Neuron (in vitro differentiated cells): ENCODE measurements at regions not wholly inside any gene's neighbourhood (a gene's known extent, or its start where the extent isn't known, plus 50 kb on each side); places are given as distances from the start of the nearest gene placed in this dataset.

ENCODE experiments used
- H2AFZ ChIP-seq: one replicate; pipeline ENCODE4 v1.6.1; 2013; ENCODE audit warnings: low read depth, mild to moderate bottlenecking, inconsistent platforms, low read length, moderate library complexity
- H3K27me3 ChIP-seq: one replicate; pipeline ENCODE4 v1.6.1; 2013; ENCODE audit warnings: low read length; ENCODE audit not compliant: insufficient read depth
- H3K36me3 ChIP-seq: one replicate; pipeline ENCODE4 v1.6.1; 2013; ENCODE audit warnings: low read length; ENCODE audit not compliant: insufficient read depth
- H3K4me1 ChIP-seq: one replicate; pipeline ENCODE4 v1.6.1; 2013; ENCODE audit warnings: low read length; ENCODE audit not compliant: insufficient read depth
- H3K4me3 ChIP-seq: 2 replicates; pipeline ENCODE4 v1.5.1; 2013; ENCODE audit warnings: mild to moderate bottlenecking, low read length, moderate library complexity
- H3K9me3 ChIP-seq: one replicate; pipeline ENCODE4 v1.6.1; 2013; ENCODE audit warnings: low read length

DNA sequence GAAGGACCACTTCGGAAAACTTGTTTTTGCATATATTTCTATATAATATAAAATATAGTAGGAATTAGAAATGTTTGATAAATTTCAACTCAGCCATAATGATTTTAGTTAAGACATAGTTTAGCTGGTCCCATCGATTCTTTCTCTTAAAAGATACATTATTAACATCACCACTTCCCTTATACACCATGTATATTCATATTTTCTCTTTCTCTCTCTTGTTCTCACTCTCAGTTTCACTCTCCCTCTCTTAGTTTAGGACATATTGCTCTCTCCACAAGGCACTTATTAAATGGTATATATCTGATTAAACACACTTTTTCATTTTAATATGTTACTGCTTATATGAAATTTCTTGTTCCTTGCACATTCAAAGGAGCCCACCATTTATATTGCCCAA is 90.1 kb upstream of the RASEF start:
- no peaks in the 10 kb centered on the region for H3K27me3 ChIP-seq
- H3K4me1 ChIP-seq, result no peaks in the 10 kb centered on the region
- H3K9me3 ChIP-seq, result no peaks in the 10 kb centered on the region
- H3K4me3 ChIP-seq, result no peak overlapping the region
- no peaks in the 10 kb centered on the region for H3K36me3 ChIP-seq
- H2AFZ ChIP-seq, result no peak overlapping the region

DNA sequence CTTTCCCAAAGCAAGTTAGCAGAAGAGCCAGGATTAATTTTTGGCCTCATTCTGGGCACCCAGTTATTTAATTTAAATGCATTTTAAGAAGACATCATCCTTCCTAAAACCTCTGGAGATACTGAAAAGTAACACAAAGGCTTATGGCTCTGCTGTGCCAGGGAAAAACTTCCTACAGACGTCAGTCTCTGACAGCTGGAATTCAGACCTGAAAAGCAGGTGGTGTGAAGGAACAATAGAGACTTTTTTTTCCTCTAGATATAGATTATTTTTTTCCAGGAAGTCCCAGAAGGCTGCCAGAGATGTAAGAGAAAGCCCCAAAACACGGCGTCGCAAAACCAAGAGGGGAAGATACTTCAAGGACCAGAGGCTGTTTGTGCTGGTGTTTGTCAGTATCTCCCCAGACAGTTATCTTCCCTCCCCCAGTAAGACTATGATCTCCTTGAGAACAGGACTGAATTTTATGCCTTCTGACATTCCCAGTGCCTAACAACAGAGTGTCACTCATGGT is 88.7 kb upstream of the RASEF start:
- Histone ChIP-seq H2AFZ (no peak overlapping the region), H3K27me3 (no peaks in the 10 kb centered on the region), H3K4me3 (no peak overlapping the region), H3K4me1 (no peaks in the 10 kb centered on the region), H3K36me3 (no peaks in the 10 kb centered on the region), H3K9me3 (peaks cover 3% of the 10 kb centered on the region)

DNA sequence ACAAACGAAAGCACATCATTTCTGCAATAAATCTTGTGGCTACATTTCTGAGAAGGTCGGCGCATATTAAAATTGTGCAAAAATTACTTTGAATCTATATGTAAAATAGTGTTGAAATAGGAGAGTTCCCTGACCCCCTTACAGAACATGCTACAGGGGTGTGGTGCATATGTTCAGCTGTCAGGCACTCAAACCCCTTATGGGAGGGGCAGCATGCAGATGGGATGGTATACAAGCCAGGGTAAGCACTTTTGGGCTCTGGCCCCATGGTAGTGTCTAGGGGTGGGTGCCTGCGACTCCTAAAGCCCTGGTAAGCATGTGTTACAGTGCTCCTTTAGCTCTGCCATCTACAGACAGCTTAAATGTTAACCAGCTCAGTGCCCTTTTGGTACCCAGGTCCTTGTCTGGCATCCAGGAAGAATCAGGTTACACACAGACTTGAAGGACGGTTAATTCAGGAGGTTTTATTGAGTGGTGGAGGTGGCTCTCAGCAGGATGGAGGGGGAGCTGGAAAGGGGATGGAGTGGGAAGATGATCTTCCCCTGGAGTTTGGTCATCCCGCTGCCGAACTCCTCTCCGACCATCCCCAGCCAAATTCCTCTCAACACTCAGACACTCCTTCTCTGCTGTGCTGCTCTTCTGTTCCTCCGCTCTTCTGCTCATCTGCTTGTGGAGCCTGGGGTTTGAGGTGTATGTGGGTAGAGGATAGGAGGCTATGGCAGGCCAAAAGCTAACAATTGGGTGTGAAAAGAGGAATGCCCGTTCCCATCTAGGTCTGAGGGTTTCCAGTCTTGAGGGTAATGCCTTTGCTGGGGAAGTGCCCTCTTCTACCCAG is 84.6 kb upstream of the RASEF start:
- Histone ChIP-seq H3K4me1 (no peaks in the 10 kb centered on the region), H2AFZ (no peak overlapping the region), H3K36me3 (no peaks in the 10 kb centered on the region), H3K27me3 (no peaks in the 10 kb centered on the region), H3K9me3 (peaks cover 3% of the 10 kb centered on the region), H3K4me3 (no peak overlapping the region)

DNA sequence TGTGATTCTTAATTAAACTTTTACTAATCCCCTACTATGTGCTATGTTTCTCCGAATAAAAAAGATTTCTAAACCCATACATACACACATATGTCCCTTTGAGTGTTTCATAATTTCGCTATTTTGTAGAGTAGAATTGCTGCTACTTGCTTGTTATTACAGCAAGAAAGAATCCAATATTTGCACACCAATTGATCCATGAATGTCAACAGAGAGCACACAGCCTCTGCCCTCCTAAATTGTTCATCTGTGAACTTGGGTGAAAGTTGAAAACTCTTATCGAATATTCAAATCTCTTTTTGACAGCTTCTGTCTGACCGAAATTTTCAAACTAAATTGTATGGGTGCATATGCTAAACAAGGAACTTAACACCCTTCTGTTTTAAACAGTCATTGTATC is 83.4 kb upstream of the RASEF start:
- H3K9me3 ChIP-seq, result peaks cover 3% of the 10 kb centered on the region
- H3K27me3 ChIP-seq, result no peaks in the 10 kb centered on the region
- H2AFZ ChIP-seq, result no peak overlapping the region
- no peaks in the 10 kb centered on the region for H3K4me1 ChIP-seq
- no peak overlapping the region for H3K4me3 ChIP-seq
- no peaks in the 10 kb centered on the region for H3K36me3 ChIP-seq

DNA sequence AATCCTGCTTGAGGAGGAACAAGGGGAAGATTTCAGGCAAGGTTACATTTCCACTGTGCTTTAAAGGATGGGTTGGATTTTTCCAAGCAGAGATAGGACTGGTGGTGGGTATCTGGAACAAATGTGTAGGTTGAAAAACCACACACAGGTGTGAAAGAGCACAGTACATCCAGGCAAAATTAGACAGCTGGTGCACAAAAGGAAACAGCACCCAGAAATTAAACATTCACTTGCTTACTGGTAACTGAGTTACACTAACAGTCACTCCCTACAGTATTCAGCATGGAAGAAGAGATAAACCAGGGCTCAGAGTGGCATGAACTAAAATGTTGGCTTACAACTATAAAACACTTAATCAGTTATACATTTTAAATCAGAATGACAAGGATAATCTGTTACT is 81.5 kb upstream of the RASEF start:
- no peaks in the 10 kb centered on the region for H3K4me1 ChIP-seq
- H3K4me3 ChIP-seq, result no peak overlapping the region
- no peaks in the 10 kb centered on the region for H3K36me3 ChIP-seq
- peaks cover 3% of the 10 kb centered on the region for H3K9me3 ChIP-seq
- H3K27me3 ChIP-seq, result no peaks in the 10 kb centered on the region
- H2AFZ ChIP-seq, result no peak overlapping the region

DNA sequence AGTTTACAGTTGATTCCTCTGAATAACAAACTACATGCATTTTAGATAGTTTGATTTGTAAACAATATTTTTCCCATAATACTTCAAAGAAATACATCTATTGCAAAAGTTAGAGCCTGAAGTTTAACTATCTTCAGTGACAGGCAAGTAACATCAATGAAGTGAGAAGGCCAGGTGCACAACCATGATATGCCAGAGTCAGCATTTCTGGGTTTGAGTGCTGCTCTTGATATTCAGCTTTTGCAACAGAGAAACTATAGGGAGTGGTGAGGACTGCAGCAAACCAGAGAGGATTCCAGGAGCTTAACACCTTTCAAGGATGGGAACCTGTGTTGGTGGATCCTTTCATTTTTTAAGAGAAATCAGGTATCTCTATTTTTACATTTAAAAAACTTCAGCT is 79.4 kb upstream of the RASEF start:
- Histone ChIP-seq H3K4me3 (no peak overlapping the region), H3K9me3 (no peaks in the 10 kb centered on the region), H2AFZ (no peak overlapping the region), H3K36me3 (no peaks in the 10 kb centered on the region), H3K4me1 (no peaks in the 10 kb centered on the region), H3K27me3 (no peaks in the 10 kb centered on the region)

DNA sequence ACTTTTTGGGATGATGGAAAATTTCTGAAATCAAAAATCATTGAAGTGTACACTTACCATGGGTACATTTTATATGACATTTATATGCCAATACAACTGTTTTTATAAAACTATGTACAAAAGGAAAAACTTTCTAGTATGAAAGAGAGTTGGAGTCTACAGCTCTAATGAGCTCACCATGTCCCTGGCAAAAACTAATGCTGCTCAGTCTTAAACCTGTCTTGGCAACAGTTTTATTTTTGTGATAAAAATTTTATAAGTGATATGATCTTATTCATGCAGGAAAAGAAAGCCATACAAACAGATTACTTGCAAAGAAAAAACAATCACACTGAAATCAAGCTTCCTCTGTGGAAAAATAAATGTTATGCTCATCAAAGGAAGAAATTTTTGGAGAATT is 78.9 kb upstream of the RASEF start:
- no peaks in the 10 kb centered on the region for H3K9me3 ChIP-seq
- H3K4me3 ChIP-seq, result no peak overlapping the region
- H3K27me3 ChIP-seq, result no peaks in the 10 kb centered on the region
- H2AFZ ChIP-seq, result no peak overlapping the region
- H3K4me1 ChIP-seq, result no peaks in the 10 kb centered on the region
- no peaks in the 10 kb centered on the region for H3K36me3 ChIP-seq

DNA sequence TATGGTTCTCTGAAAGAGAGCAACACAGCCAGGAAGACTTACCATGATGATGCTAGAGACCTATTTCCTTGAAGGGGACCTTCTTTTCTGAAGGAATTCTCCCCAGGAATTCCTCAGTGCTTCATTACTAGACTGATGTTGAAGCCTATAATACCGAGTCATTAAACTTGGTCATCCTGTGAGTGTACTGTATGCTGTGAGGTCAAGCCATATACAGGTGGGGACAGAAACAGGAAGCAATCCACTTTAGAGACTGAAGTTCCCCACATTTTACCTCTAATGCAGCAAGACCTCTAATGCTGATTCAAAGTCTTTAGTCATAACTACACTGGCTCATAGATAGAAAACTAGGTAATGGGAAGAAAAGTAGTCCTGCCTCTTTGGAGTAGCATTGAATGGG is 77.1 kb upstream of the RASEF start:
- Histone ChIP-seq H3K4me3 (no peak overlapping the region), H3K4me1 (no peaks in the 10 kb centered on the region), H3K36me3 (no peaks in the 10 kb centered on the region), H3K27me3 (no peaks in the 10 kb centered on the region), H2AFZ (no peak overlapping the region), H3K9me3 (no peaks in the 10 kb centered on the region)

DNA sequence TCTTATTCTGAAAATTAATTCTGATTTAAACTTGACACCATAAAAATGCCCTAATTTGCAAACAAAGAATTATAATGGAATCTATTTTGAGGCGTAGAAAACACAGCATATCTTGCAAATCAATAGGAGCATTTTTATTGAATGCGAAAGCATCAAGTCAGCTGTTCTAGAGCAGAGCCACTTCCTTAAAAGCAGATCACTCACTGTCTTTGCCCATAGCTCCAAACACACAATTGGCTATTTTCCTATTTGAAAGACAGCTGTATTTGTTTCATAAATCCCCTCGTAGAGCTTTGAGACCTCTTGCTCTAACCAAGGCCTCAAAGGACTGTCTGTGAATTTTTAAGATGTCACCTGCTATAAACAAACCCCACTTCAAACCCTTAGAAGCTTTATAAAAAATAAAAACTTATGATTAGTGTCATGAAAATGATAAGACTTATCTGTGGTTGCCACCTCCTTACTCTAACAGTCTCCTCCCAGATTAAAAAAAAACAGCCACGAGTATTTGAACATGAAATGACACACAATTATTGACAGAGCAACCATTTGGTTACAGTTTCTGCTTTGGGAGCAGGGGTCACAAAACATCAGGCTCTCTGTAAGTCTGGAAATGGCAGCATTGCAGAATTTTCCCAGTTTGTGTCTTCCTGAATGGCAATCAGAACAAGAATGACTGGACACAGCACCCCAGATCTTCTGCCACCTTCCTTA is 75.6 kb upstream of the RASEF start:
- H3K27me3 ChIP-seq, result no peaks in the 10 kb centered on the region
- no peaks in the 10 kb centered on the region for H3K9me3 ChIP-seq

DNA sequence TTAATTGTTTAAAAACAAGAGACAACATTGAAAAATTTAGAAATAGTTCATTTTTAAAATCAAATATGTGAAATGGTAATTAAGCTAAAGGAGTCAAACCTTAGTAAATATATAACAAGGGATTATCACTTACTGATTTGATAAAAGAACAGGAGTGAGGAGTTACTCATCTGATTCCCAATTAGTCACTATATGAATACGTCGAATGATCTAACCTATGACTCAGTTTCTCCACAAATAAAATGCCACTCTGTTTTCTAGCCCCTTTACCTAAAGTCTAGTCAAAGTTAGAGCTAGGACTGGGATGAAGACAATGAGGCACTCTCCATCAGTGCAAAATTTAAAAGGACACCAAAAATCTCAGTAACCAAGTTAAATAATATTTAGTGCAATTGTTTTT is 70.4 kb upstream of the RASEF start:
- Histone ChIP-seq H3K36me3 (no peaks in the 10 kb centered on the region), H3K27me3 (no peaks in the 10 kb centered on the region), H3K4me3 (no peak overlapping the region), H3K4me1 (no peaks in the 10 kb centered on the region), H3K9me3 (no peaks in the 10 kb centered on the region), H2AFZ (no peak overlapping the region)

More for the DNA sequence above, 75.6 kb upstream of the RASEF start:
- no peak overlapping the region for H3K4me3 ChIP-seq
- H2AFZ ChIP-seq, result no peak overlapping the region
- no peaks in the 10 kb centered on the region for H3K4me1 ChIP-seq
- H3K36me3 ChIP-seq, result no peaks in the 10 kb centered on the region

DNA sequence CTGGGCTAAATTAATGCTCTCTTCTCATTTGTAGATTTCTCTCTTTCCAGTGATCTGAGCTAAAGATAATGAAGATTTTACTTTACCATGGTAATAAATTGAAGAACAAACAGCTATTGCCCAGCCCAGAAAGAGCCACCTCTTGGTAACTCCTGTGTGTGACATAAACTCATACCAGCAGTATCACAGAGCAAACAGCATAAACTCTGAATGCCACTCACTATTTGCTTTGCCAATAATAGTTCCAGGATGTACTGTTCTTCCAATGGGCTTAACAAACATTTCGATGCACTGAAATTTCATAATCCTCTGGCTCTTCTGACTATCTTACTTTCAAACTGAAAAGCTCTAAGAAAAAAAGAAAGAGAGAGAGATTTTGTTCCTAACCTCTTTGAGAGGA is 69.8 kb upstream of the RASEF start:
- H3K4me1 ChIP-seq, result no peaks in the 10 kb centered on the region
- H3K9me3 ChIP-seq, result no peaks in the 10 kb centered on the region
- no peak overlapping the region for H3K4me3 ChIP-seq
- no peak overlapping the region for H2AFZ ChIP-seq
- no peaks in the 10 kb centered on the region for H3K36me3 ChIP-seq
- H3K27me3 ChIP-seq, result no peaks in the 10 kb centered on the region

DNA sequence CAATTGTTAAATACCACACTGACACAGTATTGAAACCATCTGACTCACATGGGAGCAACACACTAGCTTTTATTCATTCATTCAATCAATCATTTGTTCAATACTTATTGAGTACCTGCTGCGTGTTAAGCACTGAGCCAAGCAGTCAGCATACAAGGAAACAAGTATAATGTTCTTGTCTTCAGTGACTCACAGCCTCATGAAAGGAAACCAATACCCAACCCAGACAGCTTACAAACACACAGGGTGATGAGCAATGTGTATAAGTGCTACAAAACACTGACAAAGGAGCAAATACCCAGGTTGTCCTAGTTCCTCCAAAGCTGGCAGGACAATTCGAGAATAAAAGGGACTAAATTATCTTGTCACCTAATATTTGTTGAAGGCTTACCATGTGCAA is 67.6 kb upstream of the RASEF start:
- H3K4me3 ChIP-seq, result no peak overlapping the region
- no peaks in the 10 kb centered on the region for H3K9me3 ChIP-seq
- no peaks in the 10 kb centered on the region for H3K27me3 ChIP-seq
- no peak overlapping the region for H2AFZ ChIP-seq
- no peaks in the 10 kb centered on the region for H3K4me1 ChIP-seq
- no peaks in the 10 kb centered on the region for H3K36me3 ChIP-seq

DNA sequence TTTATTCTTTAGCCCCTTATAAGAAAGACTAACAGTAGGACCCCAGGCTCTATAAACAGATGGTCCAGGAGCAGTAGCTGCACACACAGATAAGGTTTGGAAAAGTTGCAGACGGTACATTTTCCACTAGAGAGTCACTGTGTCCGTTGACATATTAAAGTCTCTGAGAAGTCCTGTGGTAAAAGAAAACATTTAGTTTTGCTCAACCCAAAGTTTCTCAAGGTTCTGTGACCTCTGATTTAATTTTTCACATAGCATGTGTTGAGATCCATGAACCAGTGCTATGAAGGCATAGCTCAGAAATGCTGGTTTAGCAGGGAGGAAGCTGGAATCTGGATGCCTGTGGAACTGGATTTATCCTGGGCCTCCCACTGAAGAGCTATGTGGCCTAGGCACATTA is 62.7 kb upstream of the RASEF start:
- no peaks in the 10 kb centered on the region for H3K4me1 ChIP-seq
- no peak overlapping the region for H3K4me3 ChIP-seq
- H3K27me3 ChIP-seq, result no peaks in the 10 kb centered on the region
- no peaks in the 10 kb centered on the region for H3K9me3 ChIP-seq
- H2AFZ ChIP-seq, result no peak overlapping the region
- no peaks in the 10 kb centered on the region for H3K36me3 ChIP-seq
